ENCODE measurements at regions not wholly inside any gene's neighbourhood (a gene's known extent, or its start where the extent isn't known, plus 50 kb on each side); places are given as distances from the start of the nearest gene placed in this dataset.

DNA sequence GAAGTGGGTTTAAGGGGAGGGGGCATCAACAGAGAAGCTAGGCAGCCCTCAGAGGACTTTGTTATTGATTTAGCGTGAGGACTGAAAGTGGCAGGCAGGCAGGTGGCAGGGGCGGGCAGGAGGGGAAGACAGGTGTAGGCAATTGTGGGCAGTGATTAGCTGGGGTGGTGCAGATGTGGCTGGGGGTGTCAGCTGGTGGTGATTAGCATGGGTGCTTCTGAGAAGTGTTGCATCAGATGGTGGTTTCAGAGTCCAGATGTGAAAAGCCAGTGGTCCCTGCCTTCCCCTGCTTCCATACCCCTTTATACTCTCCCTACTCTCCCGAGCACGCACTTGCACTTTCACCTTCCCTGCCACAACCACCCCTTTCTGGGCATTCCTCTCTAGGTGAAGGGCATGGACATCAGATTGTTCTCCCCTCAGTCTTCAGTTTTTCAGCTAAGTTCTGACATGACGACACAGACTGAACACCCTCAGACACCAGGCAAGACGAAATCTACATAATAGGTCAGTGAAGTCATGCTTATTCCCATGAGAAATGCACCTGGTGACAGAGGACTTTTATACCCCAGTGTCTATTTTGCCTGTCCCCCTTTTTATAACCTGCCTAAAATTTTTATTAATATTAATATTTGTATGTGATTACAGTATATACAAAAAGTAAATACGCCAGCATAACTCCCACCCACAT lies 435.7 kb upstream of the CADM1 start:
- DNase-seq, result no peak

- DNase-seq, result no peak
Observed at GRCh38 chr11:115939104-115939730, 435.0 kb upstream of the CADM1 start.

DNA sequence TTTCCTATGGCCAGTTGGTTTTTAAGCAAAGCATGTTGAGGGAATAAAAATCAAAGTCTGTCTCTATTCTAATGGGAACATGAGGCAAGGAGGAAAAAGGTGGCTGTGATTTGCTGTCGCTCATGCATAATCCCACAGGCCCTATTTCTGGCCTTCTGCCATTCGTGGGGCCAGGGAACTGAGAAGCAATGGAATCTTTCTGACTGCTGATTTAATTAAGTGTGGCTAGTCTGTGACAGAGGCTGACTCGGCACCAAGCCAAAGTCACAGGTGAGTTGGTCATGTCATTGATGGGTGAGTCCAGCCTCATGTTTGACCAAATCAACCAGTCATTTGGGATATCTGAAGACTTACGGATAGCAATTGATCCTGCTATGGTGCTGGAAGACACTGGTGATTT lies 429.3 kb upstream of the CADM1 start:
- no peak for DNase-seq

DNA sequence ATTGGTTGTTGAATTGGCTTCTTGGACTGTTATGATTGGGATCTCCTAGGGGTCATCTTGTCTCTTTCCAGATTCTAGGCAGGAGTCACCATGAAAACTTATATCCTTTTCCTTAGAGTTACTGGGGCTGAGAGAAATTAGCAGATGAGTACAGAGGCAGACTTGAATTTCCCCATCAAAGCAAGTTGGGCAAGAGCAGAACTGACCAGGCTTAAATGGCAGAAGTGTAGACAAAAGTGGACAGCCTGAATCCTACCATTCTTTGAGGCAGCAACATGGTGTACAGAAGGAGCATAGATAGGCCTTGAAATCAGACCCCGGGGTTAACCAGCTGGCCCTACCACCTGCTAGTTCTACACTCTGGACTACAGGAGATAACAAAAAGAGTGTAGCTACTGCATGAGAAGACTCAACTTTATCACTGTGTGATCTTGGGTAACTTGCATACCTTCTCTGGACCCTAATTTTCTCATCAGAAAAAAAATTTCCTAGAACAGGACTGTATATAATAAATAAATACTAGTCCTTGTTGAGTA lies 427.4 kb upstream of the CADM1 start:
- no peak for DNase-seq

- DNase-seq, result no peak
Observed at GRCh38 chr11:115930886-115931547, 426.8 kb upstream of the CADM1 start.

DNA sequence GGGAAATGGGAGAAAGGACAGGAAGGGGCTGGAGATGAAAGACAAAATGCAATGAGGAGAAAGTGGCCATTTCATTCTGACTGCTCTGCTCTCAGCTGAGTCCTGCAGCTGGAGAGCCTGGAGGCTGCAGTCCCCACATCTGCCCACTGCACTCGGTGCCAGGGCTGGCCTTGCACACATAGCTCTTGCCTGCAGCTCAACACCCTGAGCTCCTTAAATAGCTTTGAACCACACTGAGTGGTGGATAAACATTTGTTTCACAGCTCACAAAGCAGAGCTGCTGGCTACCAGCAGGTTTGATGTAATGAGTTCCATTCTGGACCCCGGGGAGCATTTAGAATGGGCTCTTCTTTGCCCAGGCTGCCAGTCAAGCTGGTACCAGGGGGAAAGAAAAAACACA lies 426.1 kb upstream of the CADM1 start:
- DNase-seq, result no peak

- DNase-seq, result no peak
Observed at GRCh38 chr11:115929618-115930129, 425.5 kb upstream of the CADM1 start.

- no peak for DNase-seq
Observed at GRCh38 chr11:115928811-115929210, 424.6 kb upstream of the CADM1 start.

GRCh38 chr11:115927823-115928329 lies 423.7 kb upstream of the CADM1 start:
- no peak for DNase-seq

DNA sequence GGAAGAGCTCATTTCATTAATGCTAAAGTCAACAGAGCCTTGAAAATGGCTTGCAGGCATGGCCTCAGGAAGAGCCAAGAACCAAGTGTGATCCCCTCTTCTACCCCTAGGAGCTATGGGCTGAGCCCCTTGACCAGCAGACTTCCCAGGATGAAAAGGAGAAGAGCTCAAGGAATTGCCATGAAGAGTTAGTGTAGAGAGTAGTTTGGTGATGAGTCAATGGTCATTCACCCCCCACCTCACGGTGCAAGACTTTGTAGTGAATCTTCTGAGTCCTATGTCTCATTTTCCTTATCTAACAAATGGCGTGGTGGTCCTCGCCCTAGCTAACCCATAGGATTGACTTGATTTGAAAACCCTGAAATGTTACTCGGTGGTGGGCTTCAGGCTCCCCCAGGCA lies 422.4 kb upstream of the CADM1 start:
- no peak for DNase-seq

GRCh38 chr11:115926138-115926537 lies 421.9 kb upstream of the CADM1 start:
- no peak for DNase-seq

GRCh38 chr11:115925568-115926090 lies 421.4 kb upstream of the CADM1 start:
- no peak for DNase-seq

DNA sequence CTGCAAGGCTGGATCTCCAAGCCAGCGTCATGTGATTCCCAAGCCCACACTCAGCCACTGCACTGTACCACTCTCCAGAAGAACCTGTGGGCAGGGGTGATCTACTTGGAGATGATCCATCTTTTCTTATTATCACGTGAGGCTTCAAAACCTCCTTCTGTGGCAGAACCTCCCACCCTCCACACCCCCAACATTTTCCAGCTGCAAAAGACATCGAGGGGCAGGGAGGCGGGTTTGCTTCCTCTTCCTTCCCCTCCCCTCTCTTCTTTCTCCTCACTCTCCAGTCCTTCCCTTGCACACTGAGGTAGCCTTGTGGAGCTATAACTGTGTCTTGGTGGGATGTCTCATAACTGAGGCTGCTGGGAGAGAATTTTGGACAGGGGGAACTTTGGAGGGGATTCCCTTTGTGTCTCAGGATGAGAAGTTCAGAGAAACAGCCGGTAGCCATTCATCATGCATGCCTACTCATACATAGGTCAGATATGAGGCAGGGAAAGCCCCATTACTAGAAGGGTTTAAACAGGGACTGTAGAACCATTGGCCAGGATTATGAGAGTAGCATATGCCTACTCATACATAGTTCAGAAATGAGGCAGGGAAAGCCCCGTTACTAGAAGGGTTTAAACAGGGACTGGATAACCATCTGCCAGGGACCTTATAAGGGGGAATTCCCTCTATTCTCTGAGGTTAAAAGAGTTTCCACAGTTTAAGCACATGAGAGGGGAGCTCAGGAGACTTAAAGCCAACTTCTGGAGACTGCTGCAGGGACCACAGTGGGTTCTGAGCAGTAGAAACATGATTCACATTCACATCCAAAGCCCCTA lies 420.7 kb upstream of the CADM1 start:
- DNase-seq, result peak; percentile 24

GRCh38 chr11:115922876-115923275 lies 418.7 kb upstream of the CADM1 start:
- DNase-seq, result no peak

- DNase-seq, result no peak
Observed at GRCh38 chr11:115921986-115922385, 417.8 kb upstream of the CADM1 start.

DNA sequence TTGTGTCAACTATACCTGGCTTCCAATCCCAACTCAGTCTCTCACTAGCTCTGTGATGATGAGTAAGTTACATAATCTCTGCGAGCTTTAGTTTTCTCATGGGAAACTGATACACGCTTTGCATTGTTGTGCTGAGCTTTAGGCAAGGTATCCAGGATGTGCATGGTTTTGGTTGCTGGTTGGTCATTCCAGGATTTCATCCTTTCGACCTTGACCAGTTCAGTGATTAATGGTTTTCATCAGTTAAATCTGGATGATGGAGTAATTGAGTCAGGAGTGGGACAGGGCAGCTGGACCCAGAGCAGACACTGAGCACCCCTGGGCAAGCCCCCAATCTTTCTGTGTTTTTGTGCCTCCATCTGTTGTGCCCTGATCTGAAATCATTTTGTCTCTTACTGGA lies 417.3 kb upstream of the CADM1 start:
- DNase-seq, result no peak

DNA sequence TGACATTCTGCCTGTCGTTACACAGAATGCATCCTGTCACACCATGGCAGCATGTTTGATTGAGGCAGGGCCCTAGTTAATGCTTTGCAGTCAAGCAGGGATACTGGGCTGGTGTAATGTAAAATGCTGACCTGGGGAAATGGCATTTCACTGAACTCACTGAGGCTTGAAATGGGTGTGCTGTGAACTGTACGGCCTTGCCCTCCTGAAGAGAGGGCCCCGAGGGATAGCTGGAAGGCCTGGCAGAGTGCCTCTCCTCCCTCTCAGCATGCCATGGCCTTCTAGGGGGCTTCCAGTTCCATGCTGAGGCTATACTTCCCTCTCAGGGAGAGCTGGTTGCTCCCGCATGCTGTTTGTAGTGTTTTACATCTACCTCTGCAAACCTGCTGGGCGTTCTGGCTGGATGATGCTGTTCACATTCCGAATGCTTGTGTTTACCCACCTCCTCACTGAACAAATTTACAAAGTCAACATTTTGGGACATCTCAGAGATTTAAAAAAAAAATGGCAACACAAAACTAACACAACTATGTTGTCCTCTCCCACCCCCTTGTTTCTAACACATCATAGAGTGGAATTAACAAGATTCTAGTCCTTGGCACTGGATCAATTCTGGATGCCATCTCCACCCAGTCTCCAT lies 416.7 kb upstream of the CADM1 start:
- no peak for DNase-seq

- DNase-seq, result no peak
Observed at GRCh38 chr11:115920092-115920461, 415.9 kb upstream of the CADM1 start.

DNA sequence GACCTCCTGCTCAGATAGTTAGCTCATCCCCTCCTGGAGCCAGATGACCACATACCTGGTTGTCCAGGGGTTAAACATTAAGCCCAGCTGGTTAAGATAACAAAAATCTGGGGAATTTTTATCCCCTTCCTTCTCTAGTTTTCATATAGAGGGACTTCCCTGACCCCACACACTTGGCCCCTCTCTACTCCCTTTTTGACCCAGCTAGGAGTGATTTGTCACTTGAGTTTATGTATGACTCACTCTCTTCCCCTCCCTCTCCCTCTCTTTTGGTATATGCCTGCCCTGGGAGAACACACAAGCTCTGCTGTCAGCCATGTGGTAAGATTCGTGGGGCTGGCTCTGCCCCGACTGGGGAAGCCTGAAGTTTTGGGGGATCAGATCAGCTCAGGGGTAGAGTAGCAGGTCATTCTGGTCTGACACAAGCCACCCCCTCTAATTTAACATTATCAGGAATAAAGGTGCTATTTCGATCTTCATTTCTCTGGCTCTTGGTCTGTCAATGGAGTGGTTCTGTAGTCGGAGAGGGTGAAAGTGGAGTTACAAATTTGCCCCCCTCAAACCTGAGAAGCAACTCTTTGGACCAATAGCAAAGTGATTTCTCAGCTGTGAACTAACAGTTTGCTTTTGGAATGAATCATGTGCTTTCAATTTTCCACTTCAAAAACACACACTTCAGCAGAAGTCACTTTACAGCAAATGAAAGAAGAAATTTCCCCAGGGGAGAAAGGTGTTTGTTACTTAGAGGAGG lies 415.3 kb upstream of the CADM1 start:
- DNase-seq, result peak; percentile 7

DNA sequence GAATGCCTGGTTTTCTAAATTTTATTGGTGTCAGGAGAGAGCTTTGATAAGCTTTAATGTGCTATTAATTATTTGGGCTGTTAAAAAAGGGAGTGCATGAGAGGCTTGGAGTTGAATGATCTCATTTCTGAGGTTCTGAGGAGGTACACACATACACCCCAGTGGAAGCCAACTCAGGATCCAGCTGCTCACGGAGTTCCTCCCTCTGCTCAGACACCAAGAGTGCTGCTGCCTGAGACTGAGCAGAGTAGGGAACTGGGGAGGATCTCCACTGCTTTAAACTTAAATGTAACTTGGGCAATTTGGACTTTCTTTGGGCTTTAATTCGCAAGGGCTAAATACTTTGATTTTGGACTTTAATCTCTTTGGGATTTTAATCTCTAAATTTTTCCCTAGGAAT lies 414.4 kb upstream of the CADM1 start:
- DNase-seq, result no peak

DNA sequence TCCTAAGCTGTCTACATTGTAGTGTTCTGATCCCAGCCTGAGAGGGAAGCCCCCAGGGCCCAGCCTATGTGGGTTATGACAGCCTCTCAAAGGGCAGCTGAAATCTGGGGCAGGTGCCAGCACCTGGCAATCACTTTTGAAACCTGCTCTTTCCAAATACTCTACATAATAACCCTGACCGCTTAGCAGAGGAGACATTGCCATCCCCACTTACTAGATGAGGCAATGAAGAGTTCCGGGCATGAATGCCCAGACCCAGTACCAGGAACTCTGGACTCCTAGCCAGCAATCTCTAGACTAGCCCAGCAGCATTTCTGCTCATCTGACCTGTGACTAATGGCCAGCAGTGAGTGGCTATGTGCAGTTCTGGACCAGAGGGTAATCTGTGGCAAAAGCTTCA lies 412.4 kb upstream of the CADM1 start:
- no peak for DNase-seq

Data from stimulated activated CD4-positive, alpha-beta T cell treated with anti-CD3 and anti-CD28 coated beads, Interleukin-15, amount 100 ng/mL, for 24 hours (primary cell).